ENCODE measurements at regions not wholly inside any gene's neighbourhood (a gene's known extent, or its start where the extent isn't known, plus 50 kb on each side); places are given as distances from the start of the nearest gene placed in this dataset.

DNA sequence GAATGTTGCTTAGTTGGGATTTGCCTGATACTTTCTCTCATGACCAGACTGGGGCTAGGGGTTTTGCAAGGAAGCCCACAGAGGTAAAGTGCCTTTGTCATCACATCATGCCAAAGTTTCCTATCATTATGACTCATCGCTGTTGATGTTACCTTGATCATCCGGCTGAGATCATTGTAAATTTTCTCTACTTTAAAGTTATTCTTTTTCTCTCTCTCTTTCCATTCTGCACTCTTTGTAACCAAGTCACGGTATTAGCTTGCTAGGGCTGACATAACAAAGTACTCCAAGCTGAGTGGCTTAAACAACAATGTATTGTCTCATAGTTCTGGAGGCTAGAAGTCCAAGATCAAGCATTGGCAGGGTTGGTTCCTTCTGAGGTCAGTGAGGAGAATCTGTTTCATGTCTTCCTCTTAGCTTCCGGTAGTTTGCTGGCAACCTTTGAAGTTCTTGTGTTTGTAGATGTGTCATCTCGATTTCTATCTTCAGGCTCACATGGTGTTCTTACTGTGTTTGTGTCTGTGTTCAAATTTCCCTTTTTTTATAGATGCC lies 113.0 kb downstream of the DTHD1 start:
- DNase-seq (ENCODE audit: low spot score): no peak

DNA sequence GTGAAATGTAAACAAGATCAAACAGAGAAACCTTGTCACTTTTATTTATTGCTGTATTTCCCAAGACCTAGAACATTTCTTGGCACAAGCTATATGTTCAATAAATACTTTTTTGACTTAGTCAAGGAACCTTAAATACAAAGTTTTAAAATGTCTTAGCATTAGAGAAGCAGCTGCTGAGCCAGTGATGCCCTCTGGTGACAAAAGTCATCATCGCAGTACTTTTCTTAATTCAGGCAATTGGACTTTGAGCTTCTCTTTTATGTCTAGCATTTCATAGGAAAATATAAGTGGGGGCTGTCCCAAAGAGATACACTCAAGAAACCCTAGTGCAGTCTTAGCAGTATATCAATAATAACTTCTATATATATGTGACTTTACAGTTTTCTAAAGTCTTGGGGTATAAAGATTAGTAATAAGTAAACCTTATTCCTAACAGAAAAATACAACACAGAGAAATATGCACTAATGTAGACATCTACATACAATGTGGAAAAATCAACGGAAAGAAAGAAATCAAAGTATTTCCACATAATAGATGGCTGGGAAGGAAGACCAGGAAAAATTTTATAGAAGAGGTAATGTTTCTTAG lies 118.4 kb downstream of the DTHD1 start:
- DNase-seq (ENCODE audit: low spot score): no peak

DNA sequence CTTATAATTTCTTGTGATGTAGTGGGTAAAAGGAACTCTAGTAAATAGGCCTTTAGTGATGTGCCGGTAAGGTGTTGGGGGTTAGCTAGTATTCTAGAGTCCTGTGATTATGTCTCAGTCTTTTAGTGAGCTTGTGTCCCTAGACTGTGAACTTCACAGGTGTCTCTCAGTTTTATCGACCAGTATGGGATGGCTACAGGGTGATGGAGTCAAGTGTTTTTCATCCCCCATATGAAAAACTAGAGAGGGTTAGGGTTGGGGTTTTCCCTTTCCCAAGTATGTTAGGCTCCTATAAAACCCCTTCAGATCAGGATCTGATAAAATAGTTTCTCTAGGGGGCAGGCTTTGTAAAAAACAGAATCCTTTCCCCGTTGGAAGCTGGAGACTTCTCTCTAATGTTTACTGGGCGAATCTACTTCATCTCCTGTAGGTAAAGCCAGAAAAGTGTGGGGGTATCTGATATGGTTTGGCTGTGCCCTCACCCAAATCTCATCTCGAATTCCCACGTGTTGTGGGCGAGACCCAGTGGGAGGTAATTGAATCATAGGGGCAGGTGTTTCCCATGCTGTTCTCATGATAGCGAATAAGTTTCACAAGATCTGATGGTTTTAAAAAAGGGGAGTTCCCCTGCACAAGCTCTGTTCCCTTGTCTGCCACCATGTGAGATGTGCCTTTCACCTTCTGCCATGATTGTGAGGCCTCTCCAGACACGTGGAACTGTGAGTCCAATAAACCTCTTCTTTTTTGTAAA lies 120.8 kb downstream of the DTHD1 start:
- no peak for DNase-seq (ENCODE audit: low spot score)

DNA sequence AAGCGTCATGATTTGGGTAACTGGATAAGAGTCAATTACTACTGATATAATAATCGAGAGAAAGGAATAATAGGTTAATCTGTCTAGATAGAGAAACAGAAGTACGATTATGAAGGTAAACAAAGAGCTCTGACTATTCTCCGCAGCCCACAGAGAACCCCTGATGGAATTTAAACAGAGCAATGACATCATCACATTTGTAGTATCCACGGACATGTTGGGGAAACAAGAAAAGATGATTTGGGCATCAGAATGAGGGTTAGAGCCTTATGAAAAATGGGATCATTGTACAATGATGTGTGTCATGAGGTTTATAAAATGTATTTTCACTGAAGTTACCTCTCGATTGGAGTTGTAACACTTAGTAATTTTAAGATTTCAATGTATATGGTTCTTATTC lies 129.9 kb downstream of the DTHD1 start:
- no peak for DNase-seq (ENCODE audit: low spot score)

DNA sequence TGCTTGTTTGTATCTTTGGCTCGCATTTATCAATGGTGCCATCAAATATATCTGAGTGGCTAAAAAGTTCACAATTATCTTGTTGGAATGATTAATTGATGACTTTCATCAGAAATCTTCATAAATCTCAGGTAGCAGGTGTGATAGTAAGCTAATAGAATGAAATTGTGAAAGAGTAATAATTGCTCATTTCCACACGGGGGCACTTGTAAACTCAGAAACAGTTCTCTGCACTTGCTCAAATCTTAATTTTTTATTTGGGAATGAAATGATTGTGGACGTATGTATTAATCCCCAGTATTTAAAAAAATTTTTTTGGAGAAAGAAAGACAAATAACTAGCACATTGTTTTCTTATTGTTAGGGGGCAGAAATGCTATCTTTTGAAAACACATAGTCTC lies 132.8 kb downstream of the DTHD1 start:
- DNase-seq (ENCODE audit: low spot score): no peak

DNA sequence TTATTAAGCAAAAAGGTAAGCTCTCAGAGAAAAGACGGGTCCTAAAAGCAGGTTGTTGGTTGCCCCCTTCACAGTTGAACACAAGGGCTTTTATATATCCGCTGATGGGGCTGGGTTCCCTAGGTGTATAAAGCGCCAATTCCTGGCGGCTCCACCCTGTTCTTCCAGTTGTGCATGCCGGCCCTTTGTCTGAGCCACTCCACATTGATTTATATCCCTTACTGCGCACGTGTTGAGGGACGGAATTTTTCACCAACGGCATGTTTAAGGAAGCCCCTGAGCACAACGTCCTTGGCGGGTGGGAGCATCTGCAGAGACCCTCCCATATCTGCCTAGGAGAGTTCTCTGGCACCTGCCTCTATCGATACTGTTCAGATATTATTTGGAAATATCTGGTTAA lies 135.7 kb downstream of the DTHD1 start:
- DNase-seq (ENCODE audit: low spot score): no peak

DNA sequence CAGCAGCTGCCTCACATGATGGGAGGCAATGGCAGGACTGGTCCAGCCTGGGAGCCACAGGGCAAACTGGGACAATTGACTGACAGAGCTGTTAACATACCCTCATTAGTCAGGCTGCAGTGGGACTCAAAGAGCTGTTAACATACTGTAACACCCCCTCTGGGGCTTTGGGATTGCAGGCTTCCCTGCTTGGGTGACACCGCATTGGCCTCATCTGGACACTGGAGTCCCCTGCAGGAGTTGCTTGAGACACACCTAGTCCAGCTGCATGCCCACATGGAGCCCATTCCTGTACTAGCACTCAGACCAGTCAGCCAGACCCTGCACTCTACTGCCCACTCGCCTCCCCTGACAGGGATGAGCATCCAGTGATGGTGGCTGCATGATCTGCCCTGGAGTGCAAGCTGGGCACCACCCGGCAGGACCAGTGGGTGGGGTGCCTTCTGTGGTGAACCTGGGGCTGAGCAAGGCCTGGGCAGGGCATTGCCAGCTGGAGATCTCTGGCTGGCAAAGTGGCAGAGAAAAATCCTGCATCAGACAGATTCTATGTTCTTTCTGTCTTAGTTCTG lies 138.8 kb downstream of the DTHD1 start:
- no peak for DNase-seq (ENCODE audit: low spot score)

DNA sequence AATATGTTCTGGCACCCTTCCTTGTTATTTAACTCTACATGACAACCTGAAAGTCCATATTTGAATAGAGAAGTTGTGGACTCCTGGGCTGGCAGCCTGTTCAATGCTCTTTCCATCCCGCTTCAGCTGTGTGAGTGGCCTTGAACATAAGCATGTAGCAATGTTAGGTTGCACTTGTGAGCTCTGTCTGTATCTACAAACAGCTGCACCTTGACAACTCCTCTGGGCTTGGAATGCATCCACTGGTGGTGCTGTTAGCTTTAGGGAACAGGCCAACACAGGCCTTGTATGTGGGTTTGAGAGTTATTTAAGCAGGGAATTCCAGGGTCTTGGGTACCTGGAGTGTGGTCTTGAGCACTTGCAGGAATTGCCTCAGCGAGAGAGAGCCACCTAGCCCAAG lies 141.2 kb downstream of the DTHD1 start:
- DNase-seq (ENCODE audit: low spot score): no peak

DNA sequence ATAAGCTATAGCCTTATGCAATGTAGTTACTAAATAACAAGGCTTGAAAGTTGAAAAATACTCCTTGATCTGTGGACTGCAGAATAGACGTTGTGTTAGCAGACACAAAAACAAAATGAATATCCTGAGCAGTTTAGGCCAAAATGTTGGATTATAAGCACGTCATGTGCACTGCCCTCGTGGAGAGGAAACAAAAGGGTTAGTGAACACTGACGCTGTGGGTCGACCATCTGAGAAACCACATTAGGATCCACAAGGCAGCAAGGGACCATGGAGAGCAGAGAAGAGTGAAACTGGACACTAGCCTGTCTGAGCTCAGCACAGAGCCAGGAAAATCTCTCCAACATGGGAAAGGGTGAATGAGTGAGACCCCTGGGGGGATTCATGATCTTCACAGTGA lies 145.3 kb downstream of the DTHD1 start:
- DNase-seq (ENCODE audit: low spot score): no peak

DNA sequence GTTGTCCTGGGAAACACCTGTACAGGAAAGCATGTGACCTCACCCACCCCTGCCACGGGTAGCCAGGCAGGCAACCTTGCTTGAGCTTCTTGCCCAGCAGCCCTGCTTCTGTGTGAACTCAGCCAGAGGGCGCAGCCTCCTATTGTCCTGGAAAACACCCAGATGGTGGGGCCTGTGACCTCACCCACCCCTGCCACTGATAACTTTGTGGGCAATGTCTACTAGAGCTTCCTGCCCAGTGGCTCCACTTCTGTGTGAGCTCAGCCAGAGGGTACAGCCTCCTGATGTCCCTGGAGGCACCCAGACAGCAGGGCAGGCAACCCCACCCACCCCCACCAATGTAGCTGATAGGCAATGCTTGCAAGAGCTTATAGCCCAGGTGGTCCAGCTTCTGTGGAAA lies 146.3 kb downstream of the DTHD1 start:
- DNase-seq (ENCODE audit: low spot score): no peak

DNA sequence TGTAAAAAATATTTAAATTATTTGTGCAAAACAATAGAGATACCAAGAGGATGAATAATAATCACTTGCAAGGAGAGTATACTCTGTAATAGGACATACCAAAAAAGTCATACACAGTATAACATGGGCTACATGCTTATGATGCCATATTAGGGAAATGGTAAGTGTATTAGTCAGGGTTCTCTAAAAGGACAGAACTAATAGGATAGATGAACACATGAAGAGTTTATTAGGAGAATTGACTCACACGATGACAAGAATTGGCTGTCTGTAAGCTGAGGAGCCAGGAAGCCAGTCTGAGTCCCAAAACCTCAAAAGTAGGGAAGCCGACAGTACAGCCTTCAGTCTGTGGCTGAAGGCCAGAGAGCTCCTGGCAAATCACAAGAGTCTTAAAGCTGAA lies 151.2 kb downstream of the DTHD1 start:
- no peak for DNase-seq (ENCODE audit: low spot score)

DNA sequence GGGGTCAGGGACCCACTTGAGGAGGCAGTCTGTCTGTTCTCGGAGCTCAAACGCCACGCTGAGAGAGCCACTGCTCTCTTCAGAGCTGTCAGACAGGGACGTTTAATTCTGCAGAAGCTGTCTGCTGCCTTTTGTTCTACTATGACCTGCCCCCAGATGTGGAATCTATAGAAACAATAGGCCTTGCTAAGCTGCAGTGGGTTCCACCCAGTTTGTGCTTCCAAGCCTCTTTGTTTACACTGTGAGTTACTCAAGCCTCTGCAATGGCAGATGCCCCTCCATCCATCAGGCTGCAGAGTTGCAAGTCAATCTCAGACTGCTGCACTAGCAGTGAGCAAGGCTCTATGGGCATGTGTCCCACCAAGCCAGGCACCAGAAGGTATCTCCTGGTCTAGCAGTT lies 158.1 kb downstream of the DTHD1 start:
- no peak for DNase-seq (ENCODE audit: low spot score)

DNA sequence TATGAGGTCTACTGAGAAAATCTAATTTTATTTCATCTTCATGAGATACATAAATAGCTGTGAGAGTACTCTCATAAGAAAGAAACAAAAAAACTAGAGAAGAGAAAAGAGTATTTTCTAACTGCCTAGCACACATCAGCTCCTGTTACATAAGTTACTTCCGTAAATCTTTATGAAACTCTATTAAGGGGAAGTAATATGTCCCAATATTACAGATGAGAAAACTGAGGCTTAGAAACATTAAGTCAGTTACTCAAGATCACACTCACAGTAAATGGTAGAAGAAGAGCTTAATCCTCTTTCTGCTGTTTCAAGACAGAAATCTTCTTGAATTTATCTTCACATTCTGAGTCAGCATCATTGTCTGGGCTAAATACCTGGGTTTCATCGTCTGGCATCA lies 164.1 kb downstream of the DTHD1 start:
- no peak for DNase-seq (ENCODE audit: low spot score)

DNA sequence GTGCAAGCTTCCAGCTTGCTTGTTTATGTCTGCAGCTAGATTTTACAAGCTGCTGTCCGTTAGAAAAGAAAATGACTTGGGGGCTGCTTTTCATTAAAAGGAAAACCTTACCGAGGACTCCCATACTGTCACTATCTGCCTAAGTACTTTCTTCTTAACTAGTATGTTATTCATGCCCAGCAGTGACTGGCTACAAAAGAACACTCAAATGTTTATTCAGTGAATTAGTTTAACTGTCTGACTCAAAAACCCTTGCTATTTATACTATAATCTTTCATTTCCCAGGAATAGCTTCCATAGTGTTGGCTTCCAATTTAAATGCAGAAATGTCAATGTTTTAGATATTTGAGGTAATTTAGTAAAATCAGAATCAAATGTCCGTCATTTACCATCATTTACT lies 164.9 kb downstream of the DTHD1 start:
- DNase-seq (ENCODE audit: low spot score): no peak

DNA sequence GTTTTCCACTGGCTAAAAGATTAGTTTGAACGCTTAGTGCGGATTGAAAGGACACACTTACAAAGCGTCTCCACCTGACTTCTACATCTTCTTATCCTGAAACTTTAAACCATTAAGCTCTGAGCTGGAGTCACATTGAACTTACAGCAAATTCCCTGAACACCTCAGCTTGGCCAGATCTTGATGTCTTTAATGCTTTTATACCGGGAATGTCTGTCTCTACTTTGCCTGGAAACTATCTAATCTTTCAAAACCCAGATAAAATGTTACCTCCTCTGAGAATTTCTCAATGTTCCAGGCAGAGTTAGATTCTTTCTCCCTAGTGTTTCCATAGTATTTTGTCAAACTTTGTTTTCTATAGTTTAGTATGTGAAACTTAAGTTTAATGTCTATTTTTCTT lies 179.9 kb downstream of the DTHD1 start:
- no peak for DNase-seq (ENCODE audit: low spot score)

DNA sequence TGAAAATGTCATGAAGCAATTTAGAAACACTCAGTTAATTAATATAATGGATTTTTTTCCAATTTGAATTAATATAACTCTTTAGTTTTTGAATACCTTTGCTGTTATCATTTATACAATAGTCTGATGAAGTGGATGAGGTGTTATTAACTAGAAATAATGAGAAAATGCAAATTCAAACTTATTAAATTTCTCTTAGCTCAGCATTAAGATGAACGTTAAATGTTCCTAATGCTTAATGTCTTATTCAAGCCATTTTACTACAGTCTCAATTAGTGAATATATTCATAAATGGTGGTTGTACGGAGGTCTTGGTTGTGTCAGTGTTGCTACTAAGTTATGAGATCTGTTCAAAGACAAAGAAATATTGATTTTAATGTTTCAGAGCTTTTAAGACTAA lies 186.3 kb downstream of the DTHD1 start:
- no peak for DNase-seq (ENCODE audit: low spot score)

DNA sequence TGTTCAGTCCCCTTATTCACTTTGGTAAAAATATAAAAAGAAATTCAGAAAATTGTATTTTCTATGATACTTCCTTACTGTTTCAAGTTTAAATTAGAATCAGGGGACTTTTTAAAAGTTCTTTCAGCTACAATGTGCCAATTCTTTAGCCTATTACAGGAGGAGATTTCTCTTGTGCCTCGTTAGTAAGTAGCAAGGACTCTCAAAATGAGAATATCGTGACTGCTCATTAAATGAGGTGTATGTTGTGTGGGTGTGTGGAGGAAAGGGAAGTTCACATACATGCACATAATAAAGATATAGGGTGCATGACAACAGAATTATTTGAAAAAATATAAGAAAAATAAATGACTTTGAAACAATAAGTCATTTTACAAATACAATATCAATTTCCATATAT lies 190.5 kb downstream of the DTHD1 start:
- DNase-seq (ENCODE audit: low spot score): no peak

DNA sequence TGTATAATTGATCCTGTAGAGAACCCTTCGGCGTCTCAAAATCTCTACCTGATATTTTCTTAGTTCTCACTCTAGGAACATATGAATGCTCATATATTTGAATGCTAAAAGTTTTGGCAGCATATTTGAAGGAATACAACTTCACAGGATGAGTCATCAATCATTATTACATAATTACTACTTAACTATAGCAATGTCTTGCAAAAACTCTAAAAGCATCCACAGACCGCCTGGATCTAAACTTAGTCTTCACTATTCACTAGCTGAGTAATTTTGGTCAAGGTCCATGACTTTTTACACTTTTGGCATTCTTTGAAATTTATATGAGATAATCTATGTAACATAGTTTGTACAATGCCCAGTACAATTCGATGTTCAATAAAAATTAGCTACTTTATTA lies 194.7 kb downstream of the DTHD1 start:
- DNase-seq (ENCODE audit: low spot score): no peak

DNA sequence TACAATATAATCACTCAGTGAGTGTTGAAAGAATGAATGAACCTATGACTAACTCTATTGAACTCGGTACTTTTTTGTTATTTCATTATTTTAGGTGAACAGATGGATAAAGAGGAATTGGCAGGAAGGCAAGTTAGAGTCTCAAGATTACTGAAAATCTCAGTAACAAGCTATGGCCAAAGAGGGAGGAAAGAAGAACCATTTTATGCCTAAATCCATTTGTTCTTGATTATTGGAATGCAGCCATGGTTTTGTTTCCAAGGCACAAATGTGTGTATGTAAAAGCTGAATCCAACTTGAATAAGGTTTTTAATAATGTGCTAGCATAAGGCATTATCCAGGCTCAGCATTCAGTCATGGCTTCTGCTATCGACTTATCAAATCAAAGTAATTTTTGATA lies 196.4 kb downstream of the DTHD1 start:
- DNase-seq (ENCODE audit: low spot score): no peak

DNA sequence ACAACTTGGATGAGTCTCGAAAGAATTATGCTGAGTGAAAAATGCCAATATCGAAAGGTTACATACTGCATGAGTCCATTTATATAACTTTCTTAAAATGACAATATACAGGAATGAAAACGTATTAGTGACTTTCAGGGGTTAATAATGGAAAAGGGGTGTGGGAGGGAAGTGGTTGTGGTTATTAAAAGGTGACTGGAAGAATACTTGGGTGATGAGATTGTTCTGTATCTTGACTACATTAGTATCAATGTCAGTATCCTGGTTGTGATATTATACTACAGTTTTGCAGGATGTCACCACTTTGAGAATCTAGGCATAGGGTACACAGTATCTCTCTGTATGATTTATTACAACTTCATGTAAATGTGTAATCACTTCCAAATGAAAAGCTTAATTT lies 204.5 kb downstream of the DTHD1 start:
- no peak for DNase-seq (ENCODE audit: low spot score)

DNA sequence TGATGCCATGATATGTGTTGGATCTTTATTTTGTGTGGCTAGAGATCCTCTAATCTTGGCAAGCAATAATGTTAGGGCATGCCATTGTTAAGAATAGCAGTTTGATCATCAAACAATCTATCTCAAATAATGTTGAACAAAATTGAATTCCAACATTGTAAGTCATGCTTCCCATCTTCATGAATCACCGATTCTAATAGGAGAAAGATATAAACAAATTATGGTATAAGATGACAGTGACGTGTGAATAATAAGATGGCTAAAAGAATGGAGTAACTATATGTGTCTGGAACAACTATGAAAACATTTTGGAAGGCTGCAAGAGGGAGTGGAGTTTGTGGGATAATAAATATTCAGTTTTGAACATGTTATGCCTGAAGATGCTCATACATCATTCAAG lies 208.4 kb downstream of the DTHD1 start:
- DNase-seq (ENCODE audit: low spot score): no peak

DNA sequence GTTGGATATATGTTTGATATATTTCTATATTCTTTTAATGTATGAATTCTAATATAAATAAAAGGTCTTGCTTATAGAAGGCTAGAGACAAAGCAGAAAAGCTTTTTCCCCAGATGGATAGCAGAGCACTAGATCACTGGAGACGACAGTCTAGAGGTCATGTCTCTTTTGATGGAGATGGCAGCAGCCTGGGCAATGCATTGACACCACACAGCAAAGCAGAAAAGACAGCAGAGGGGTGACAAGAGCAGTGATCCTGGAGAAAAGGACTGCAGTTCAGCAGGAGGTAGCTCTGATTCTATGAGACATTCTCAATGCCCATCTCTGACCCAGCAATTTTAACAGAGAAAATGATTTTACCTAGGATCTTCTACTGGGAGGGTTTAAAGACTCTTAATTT lies 210.6 kb downstream of the DTHD1 start:
- DNase-seq (ENCODE audit: low spot score): no peak

DNA sequence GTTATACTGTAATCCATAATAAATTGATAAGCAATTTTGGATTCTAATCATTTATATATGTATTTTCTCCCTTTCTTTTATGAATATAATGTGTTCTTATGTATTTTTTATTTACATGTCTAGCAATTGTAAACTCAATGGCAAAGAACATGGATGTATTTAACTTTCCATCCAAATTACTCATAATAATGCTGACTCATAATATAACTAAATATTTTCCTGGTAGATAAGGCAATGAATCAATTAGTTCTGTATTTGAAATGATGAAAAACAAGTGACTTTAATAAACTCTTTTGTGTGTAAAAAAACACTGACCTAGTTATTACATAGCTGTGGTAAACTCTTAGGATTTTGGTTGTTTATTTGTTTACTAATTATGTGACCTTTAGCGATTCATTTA lies 211.2 kb downstream of the DTHD1 start:
- no peak for DNase-seq (ENCODE audit: low spot score)
